ENCODE measurements at regions not wholly inside any gene's neighbourhood (a gene's known extent, or its start where the extent isn't known, plus 50 kb on each side); places are given as distances from the start of the nearest gene placed in this dataset.

DNA sequence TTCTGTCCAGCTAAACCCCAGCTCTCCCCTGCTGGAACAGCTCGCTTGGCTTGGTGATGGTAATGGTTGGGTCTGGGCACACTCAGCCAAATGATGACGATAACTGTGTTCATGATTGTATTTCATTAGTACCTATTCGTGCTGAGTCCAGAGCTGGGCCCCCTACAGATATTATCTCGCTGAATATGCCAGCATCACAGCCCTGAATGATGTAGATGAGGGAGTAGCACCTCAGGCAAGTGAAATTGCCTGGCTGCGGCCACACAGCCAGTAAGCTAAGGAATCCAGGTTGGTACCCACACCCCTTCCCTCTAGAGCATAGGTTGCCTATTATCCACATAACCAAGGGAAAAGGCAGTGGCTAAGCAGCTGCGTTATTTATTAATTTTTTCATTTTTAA lies 163.5 kb downstream of the KTN1 start:
- TF ChIP-seq, protein P1, sequence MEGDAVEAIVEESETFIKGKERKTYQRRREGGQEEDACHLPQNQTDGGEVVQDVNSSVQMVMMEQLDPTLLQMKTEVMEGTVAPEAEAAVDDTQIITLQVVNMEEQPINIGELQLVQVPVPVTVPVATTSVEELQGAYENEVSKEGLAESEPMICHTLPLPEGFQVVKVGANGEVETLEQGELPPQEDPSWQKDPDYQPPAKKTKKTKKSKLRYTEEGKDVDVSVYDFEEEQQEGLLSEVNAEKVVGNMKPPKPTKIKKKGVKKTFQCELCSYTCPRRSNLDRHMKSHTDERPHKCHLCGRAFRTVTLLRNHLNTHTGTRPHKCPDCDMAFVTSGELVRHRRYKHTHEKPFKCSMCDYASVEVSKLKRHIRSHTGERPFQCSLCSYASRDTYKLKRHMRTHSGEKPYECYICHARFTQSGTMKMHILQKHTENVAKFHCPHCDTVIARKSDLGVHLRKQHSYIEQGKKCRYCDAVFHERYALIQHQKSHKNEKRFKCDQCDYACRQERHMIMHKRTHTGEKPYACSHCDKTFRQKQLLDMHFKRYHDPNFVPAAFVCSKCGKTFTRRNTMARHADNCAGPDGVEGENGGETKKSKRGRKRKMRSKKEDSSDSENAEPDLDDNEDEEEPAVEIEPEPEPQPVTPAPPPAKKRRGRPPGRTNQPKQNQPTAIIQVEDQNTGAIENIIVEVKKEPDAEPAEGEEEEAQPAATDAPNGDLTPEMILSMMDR (IDR thresholded peaks at IDR 0.05): no peak
- no peak for TF ChIP-seq EZH2 (IDR thresholded peaks at IDR 0.05; ENCODE audit: borderline replicate concordance, insufficient read depth, low read depth, low read length, poor library complexity, severe bottlenecking)

Data from B cell (primary cell).